Cardiac muscle cell (in vitro differentiated cells and primary cell): ENCODE measurements at regions not wholly inside any gene's neighbourhood (a gene's known extent, or its start where the extent isn't known, plus 50 kb on each side); places are given as distances from the start of the nearest gene placed in this dataset.

Source experiments
- DNase-seq, 2 donors: peaks; one replicate each; pipeline versions ENCODE4 v3.0.0 to v3.0.0-alpha.2; 2010 to 2017; ENCODE audit warnings: low read depth in 1 of 2, low spot score in 1 of 2
- H3K27ac ChIP-seq: fragments of 200-600 bp; sonication (generic); 2 replicates; pipeline ENCODE4 v1.5.1; 2016
- H3K27me3 ChIP-seq: fragments of 200-600 bp; sonication (generic); 2 replicates; pipeline ENCODE4 v1.6.0; 2016; ENCODE audit warnings: control low read depth
- H3K36me3 ChIP-seq: fragments of 200-600 bp; sonication (generic); 2 replicates; pipeline ENCODE4 v1.5.1; 2016; ENCODE audit warnings: control low read depth
- H3K4me1 ChIP-seq: fragments of 200-600 bp; sonication (generic); 2 replicates; pipeline ENCODE4 v1.8.1; 2017; ENCODE audit warnings: low read depth, mild to moderate bottlenecking, mixed run types
- H3K4me3 ChIP-seq: fragments of 200-600 bp; sonication (generic); 2 replicates; pipeline ENCODE4 v1.5.1; 2016; ENCODE audit warnings: mild to moderate bottlenecking
- H3K9me3 ChIP-seq: fragments of 200-600 bp; sonication (generic); 2 replicates; pipeline ENCODE4 v1.5.1; 2017; ENCODE audit warnings: low read depth, mild to moderate bottlenecking, control low read depth
- CTCF ChIP-seq: IDR thresholded peaks from 2 replicates; pipeline ENCODE4 v1.5.1; 2012; ENCODE audit warnings: low read depth, mild to moderate bottlenecking, low read length

GRCh38 chr2:43076676-43077075, 149.7 kb downstream of the ZFP36L2 start:
- no peak for TF ChIP-seq CTCF
- no peak for DNase-seq
- Histone ChIP-seq H3K36me3 (no peaks in the 10 kb centered on the region), H3K9me3 (no peaks in the 10 kb centered on the region), H3K4me1 (peaks cover 18% of the 10 kb centered on the region), H3K27me3 (no peaks in the 10 kb centered on the region), H3K27ac (no peak overlapping the region), H3K4me3 (no peak overlapping the region)

- Histone ChIP-seq H3K4me1 (peaks cover 24% of the 10 kb centered on the region), H3K27ac (no peak overlapping the region)
- peak in 1 of 2 donors; percentile 82 for DNase-seq
These were observed 150.4 kb downstream of the ZFP36L2 start for GRCh38 chr2:43075811-43076585.

GRCh38 chr2:43075054-43075593, 151.3 kb downstream of the ZFP36L2 start:
- DNase-seq, result peak in 1 of 2 donors; percentile 96
- no peak for TF ChIP-seq CTCF
- peaks cover 25% of the 10 kb centered on the region for H3K4me1 ChIP-seq
- H3K9me3 ChIP-seq, result no peaks in the 10 kb centered on the region
- H3K36me3 ChIP-seq, result no peaks in the 10 kb centered on the region
- no peaks in the 10 kb centered on the region for H3K27me3 ChIP-seq
- no peak overlapping the region for H3K4me3 ChIP-seq
- no peak overlapping the region for H3K27ac ChIP-seq

More at GRCh38 chr2:43075811-43076585, 150.4 kb downstream of the ZFP36L2 start:
- H3K36me3 ChIP-seq, result no peaks in the 10 kb centered on the region
- H3K9me3 ChIP-seq, result no peaks in the 10 kb centered on the region
- H3K4me3 ChIP-seq, result no peak overlapping the region
- no peak for TF ChIP-seq CTCF
- H3K27me3 ChIP-seq, result no peaks in the 10 kb centered on the region

- Histone ChIP-seq H3K4me3 (no peak overlapping the region), H3K4me1 (peaks cover 25% of the 10 kb centered on the region), H3K27ac (no peak overlapping the region), H3K27me3 (no peaks in the 10 kb centered on the region), H3K36me3 (no peaks in the 10 kb centered on the region), H3K9me3 (no peaks in the 10 kb centered on the region)
- DNase-seq, result no peak
- no peak for TF ChIP-seq CTCF
These were observed 151.8 kb downstream of the ZFP36L2 start for GRCh38 chr2:43074592-43075053.

- no peak for DNase-seq
- Histone ChIP-seq H3K36me3 (no peaks in the 10 kb centered on the region), H3K27me3 (no peaks in the 10 kb centered on the region), H3K9me3 (no peaks in the 10 kb centered on the region), H3K4me1 (peaks cover 25% of the 10 kb centered on the region), H3K27ac (no peak overlapping the region), H3K4me3 (no peak overlapping the region)
- no peak for TF ChIP-seq CTCF
These were observed 152.4 kb downstream of the ZFP36L2 start for GRCh38 chr2:43074052-43074451.
